Transverse colon (tissue), 4 donors: ENCODE measurements at regions not wholly inside any gene's neighbourhood (a gene's known extent, or its start where the extent isn't known, plus 50 kb on each side); places are given as distances from the start of the nearest gene placed in this dataset.
"Not testable (repeated sequence)": the region's sequence is repeated elsewhere in the genome, so short reads cannot be mapped to it uniquely, and the experiment has no call there.

ENCODE experiments used
- DNase-seq: peaks from one replicate; pipeline ENCODE4 v3.0.0-alpha.2; 2019
- H3K27ac ChIP-seq, 4 donors: fragments of 200-600 bp; sonication (generic); 2 replicates each; pipeline ENCODE4 v1.5.1; 2016 to 2018; ENCODE audit warnings: inconsistent platforms in 4 of 4
- H3K27me3 ChIP-seq: fragments of 200-600 bp; sonication (generic); 2 replicates; pipeline ENCODE4 v1.5.1; 2017; ENCODE audit warnings: inconsistent platforms
- H3K36me3 ChIP-seq, 4 donors: fragments of 200-600 bp; sonication (generic); 2 replicates each; pipeline ENCODE4 v1.5.1; 2017 to 2019; ENCODE audit warnings: inconsistent platforms in 4 of 4
- H3K4me1 ChIP-seq, 4 donors: fragments of 200-600 bp; sonication (generic); 2 replicates each; pipeline ENCODE4 v1.5.1; 2017 to 2020; ENCODE audit warnings: inconsistent platforms in 4 of 4
- H3K4me3 ChIP-seq, 4 donors: fragments of 200-600 bp; sonication (generic); 1 replicate in 1 of 4; 2 replicates in 3 of 4; pipeline versions ENCODE4 v1.5.1 to v1.6.1; 2017 to 2019; ENCODE audit warnings: inconsistent platforms in 4 of 4
- H3K9me3 ChIP-seq, 2 donors: fragments of 200-600 bp; sonication (generic); 2 replicates each; pipeline ENCODE4 v1.5.1; 2017 to 2019; ENCODE audit warnings: inconsistent platforms in 2 of 2
- CTCF ChIP-seq, 5 experiments: fragments of 200-600 bp in 3 of 5; fragments of 450-650 bp in 2 of 5; sonication (generic) in 3 of 5; IDR thresholded peaks; 1 replicate in 2 of 5; 2 replicates in 3 of 5; pipeline ENCODE4 v1.5.1; 2016 to 2017; ENCODE audit warnings: antibody characterized with exemption in 5 of 5, inconsistent platforms in 3 of 5, mild to moderate bottlenecking in 2 of 5, moderate library complexity in 1 of 5
- EP300 ChIP-seq: sonication (generic); formaldehyde crosslinking; IDR thresholded peaks from one replicate; pipeline ENCODE4 v1.6.1; 2017; ENCODE audit warnings: antibody characterized with exemption, low read depth
- POLR2A ChIP-seq: fragments of 450-650 bp; IDR thresholded peaks from one replicate; pipeline ENCODE4 v1.6.1; 2016; ENCODE audit warnings: antibody characterized with exemption, mild to moderate bottlenecking, moderate library complexity
- POLR2AphosphoS5 ChIP-seq, 3 donors: sonication (generic); formaldehyde crosslinking; IDR thresholded peaks; one replicate each; pipeline ENCODE4 v1.6.1; 2016; ENCODE audit warnings: antibody characterized with exemption in 3 of 3
- WGBS, 2 donors: methylation state at CpG; one replicate each; pipeline ENCODE4 v1.1.5; 2018; ENCODE audit warnings: low coverage in 1 of 2; 5-methylcytosine and 5-hydroxymethylcytosine counted together
- in situ Hi-C, 4 donors: fragments of 200-750 bp; cut with MboI; loops; one replicate each; pipeline versions ENCODE4 v1.15.0 to v1.15.1; 2017; ENCODE audit warnings: low sequenced_read_pairs in 3 of 4, low pct_ligation_motif_present in 1 of 4, low pct_unique_long_range_greater_than_20kb in 1 of 4
- intact Hi-C: fragments of 100-400 bp; cut with DNase I; formaldehyde crosslinking; loops from one replicate; pipeline ENCODE4 v1.15.1; 2023; ENCODE audit warnings: low total_unique reads

GRCh38 chr17:53470626-53471025 is 352.1 kb upstream of the KIF2B start:
- intact Hi-C loops (no loop called here), in situ Hi-C loops (no loop called here)
- DNase-seq, result no peak
- no peaks in the 10 kb centered on the region for H3K4me1 ChIP-seq
- H3K27me3 ChIP-seq, result no peaks in the 10 kb centered on the region
- no peak for TF ChIP-seq POLR2AphosphoS5 (IDR thresholded peaks at IDR 0.05)
- TF ChIP-seq EP300, result no peak
- TF ChIP-seq CTCF (IDR thresholded peaks at IDR 0.05), result no peak
- TF ChIP-seq POLR2A, result no peak
- H3K27ac ChIP-seq, result no peak overlapping the region
- H3K36me3 ChIP-seq, result no peaks in the 10 kb centered on the region
- 31% methylated on average over 1 of the region's 1 CpG; no CpG with 5 or more reads in 1 of the 2 donors for WGBS, 2 donors
- H3K9me3 ChIP-seq, result no peaks in the 10 kb centered on the region
- H3K4me3 ChIP-seq, result no peak overlapping the region

- Histone ChIP-seq H3K4me1 (no peaks in the 10 kb centered on the region), H3K36me3 (no peaks in the 10 kb centered on the region), H3K9me3 (no peaks in the 10 kb centered on the region), H3K27me3 (no peaks in the 10 kb centered on the region), H3K27ac (no peak overlapping the region), H3K4me3 (no peak overlapping the region)
- TF ChIP-seq POLR2A (no peak), EP300 (no peak)
- in situ Hi-C loops (no loop called here), intact Hi-C loops (no loop called here)
- DNase-seq, result no peak
Measured at GRCh38 chr17:53466733-53467132, 356.0 kb upstream of the KIF2B start.

- intact Hi-C loops, H3K27ac ChIP-seq, H3K4me1 ChIP-seq, in situ Hi-C loops, H3K4me3 ChIP-seq, H3K36me3 ChIP-seq, H3K9me3 ChIP-seq, H3K27me3 ChIP-seq, DNase-seq: not testable (repeated sequence)
- WGBS, 2 donors, result 86 to 91% methylated on average over 7 to 8 of the region's 8 CpGs
Measured at GRCh38 chr17:53464396-53464795, 358.3 kb upstream of the KIF2B start.

GRCh38 chr17:53463363-53463762 is 359.4 kb upstream of the KIF2B start:
- H3K9me3 ChIP-seq, result no peaks in the 10 kb centered on the region
- no peaks in the 10 kb centered on the region for H3K36me3 ChIP-seq
- intact Hi-C loops (no loop called here), in situ Hi-C loops (no loop called here)
- WGBS, 2 donors, result 79 to 86% methylated on average over 2 of the region's 2 CpGs
- no peak overlapping the region for H3K27ac ChIP-seq
- no peak overlapping the region for H3K4me3 ChIP-seq
- no peaks in the 10 kb centered on the region for H3K27me3 ChIP-seq
- TF ChIP-seq EP300 (no peak), POLR2A (no peak), CTCF (IDR thresholded peaks at IDR 0.05) (no peak), POLR2AphosphoS5 (IDR thresholded peaks at IDR 0.05) (no peak)
- H3K4me1 ChIP-seq, result no peaks in the 10 kb centered on the region
- DNase-seq, result no peak

- Histone ChIP-seq H3K27me3 (no peaks in the 10 kb centered on the region), H3K4me1 (no peaks in the 10 kb centered on the region), H3K4me3 (no peak overlapping the region), H3K27ac (no peak overlapping the region), H3K9me3 (no peaks in the 10 kb centered on the region), H3K36me3 (no peaks in the 10 kb centered on the region)
- intact Hi-C loops, result no loop called here
- in situ Hi-C loops, result no loop called here
- TF ChIP-seq POLR2A (no peak), POLR2AphosphoS5 (IDR thresholded peaks at IDR 0.05) (no peak), EP300 (no peak), CTCF (IDR thresholded peaks at IDR 0.05) (no peak)
- 64 to 70% methylated on average over 1 of the region's 1 CpG for WGBS, 2 donors
- DNase-seq, result no peak
Measured at GRCh38 chr17:53462393-53462811, 360.3 kb upstream of the KIF2B start.

- H3K27ac ChIP-seq, H3K36me3 ChIP-seq, in situ Hi-C loops, H3K4me1 ChIP-seq, H3K9me3 ChIP-seq, H3K27me3 ChIP-seq, H3K4me3 ChIP-seq, intact Hi-C loops, DNase-seq: not testable (repeated sequence)
- 68 to 78% methylated on average over 1 to 3 of the region's 3 CpGs for WGBS, 2 donors
Measured at GRCh38 chr17:53455943-53456342, 366.8 kb upstream of the KIF2B start.
